B cell (primary cell): ENCODE measurements at regions not wholly inside any gene's neighbourhood (a gene's known extent, or its start where the extent isn't known, plus 50 kb on each side); places are given as distances from the start of the nearest gene placed in this dataset.

Source experiments
- EZH2 ChIP-seq: IDR thresholded peaks from 2 replicates; pipeline ENCODE4 v1.6.1; 2012; ENCODE audit warnings: borderline replicate concordance, low read depth, mild to moderate bottlenecking, moderate library complexity, low read length; ENCODE audit not compliant: insufficient read depth, poor library complexity, severe bottlenecking
- TF ChIP-seq, protein P1 (sequence below): fragments of 200-600 bp; IDR thresholded peaks from one replicate; pipeline ENCODE4 v1.8.0; 2022; ENCODE audit warnings: antibody characterized with exemption, mild to moderate bottlenecking

DNA sequence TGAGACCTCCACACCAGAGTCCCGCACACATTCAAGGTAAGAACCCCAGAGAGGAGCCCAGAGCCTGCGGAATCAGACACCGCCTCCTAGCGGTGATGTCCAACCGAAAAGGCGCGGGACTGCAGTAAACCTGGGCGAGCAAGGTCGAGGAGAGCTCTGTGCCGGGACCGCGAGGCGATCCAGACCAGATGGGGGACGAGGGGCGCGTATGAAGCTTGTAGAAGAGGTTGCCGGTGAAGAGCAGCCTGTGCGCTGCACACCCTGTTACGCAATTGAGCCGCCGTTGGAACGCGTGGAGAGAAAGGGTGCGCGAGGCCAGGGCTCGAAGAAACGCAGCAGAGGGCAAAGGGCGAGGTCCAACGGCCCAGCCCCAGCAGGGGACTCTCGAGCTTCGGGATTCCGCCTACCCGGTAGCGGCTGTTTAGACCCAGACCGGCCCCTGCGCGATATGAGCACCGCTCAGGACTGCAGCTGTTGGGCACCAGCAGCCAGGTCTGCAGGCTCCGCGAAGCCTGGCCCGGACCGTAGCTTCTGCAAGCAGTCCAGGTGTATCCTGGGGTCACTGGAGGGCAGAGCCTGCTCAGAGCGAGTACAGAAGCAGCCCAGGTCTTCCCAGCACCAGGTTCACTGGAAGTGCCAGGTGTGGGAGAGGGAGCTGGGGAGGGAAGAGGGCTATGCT, 65.9 kb upstream of the ZNF599 start:
- TF ChIP-seq, protein P1, sequence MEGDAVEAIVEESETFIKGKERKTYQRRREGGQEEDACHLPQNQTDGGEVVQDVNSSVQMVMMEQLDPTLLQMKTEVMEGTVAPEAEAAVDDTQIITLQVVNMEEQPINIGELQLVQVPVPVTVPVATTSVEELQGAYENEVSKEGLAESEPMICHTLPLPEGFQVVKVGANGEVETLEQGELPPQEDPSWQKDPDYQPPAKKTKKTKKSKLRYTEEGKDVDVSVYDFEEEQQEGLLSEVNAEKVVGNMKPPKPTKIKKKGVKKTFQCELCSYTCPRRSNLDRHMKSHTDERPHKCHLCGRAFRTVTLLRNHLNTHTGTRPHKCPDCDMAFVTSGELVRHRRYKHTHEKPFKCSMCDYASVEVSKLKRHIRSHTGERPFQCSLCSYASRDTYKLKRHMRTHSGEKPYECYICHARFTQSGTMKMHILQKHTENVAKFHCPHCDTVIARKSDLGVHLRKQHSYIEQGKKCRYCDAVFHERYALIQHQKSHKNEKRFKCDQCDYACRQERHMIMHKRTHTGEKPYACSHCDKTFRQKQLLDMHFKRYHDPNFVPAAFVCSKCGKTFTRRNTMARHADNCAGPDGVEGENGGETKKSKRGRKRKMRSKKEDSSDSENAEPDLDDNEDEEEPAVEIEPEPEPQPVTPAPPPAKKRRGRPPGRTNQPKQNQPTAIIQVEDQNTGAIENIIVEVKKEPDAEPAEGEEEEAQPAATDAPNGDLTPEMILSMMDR, result peak; percentile 40
- TF ChIP-seq EZH2, result no peak
